B cell (primary cell): ENCODE measurements at regions not wholly inside any gene's neighbourhood (a gene's known extent, or its start where the extent isn't known, plus 50 kb on each side); places are given as distances from the start of the nearest gene placed in this dataset.

Source experiments
- CTCF ChIP-seq: fragments of 200-600 bp; IDR thresholded peaks from one replicate; pipeline ENCODE4 v1.8.0; 2022; ENCODE audit warnings: antibody characterized with exemption, mild to moderate bottlenecking
- EZH2 ChIP-seq: IDR thresholded peaks from 2 replicates; pipeline ENCODE4 v1.6.1; 2012; ENCODE audit warnings: borderline replicate concordance, low read depth, mild to moderate bottlenecking, moderate library complexity, low read length; ENCODE audit not compliant: insufficient read depth, poor library complexity, severe bottlenecking

- TF ChIP-seq CTCF, result no peak
- no peak for TF ChIP-seq EZH2
Measured at GRCh38 chr14:82502043-82502442, 968.4 kb upstream of the SEL1L start.
